Skin epidermis (tissue), 12 donors: ENCODE measurements at regions not wholly inside any gene's neighbourhood (a gene's known extent, or its start where the extent isn't known, plus 50 kb on each side); places are given as distances from the start of the nearest gene placed in this dataset.
A peak's percentile ranks its signal among the peaks of the same experiment; 100 is the strongest.

Experiments
- H3K27ac ChIP-seq, 21 experiments: fragments of 200-600 bp; sonication (generic) in 11 of 21; one replicate each; pipeline ENCODE4 v1.5.0; 2020; ENCODE audit warnings: mild to moderate bottlenecking in 3 of 21, inconsistent platforms in 2 of 21, moderate library complexity in 2 of 21
- H3K4me3 ChIP-seq, 7 experiments: fragments of 200-600 bp; sonication (generic) in 2 of 7; one replicate each; pipeline ENCODE4 v1.5.0; 2020; ENCODE audit warnings: inconsistent platforms in 2 of 7, mild to moderate bottlenecking in 2 of 7, moderate library complexity in 1 of 7

DNA sequence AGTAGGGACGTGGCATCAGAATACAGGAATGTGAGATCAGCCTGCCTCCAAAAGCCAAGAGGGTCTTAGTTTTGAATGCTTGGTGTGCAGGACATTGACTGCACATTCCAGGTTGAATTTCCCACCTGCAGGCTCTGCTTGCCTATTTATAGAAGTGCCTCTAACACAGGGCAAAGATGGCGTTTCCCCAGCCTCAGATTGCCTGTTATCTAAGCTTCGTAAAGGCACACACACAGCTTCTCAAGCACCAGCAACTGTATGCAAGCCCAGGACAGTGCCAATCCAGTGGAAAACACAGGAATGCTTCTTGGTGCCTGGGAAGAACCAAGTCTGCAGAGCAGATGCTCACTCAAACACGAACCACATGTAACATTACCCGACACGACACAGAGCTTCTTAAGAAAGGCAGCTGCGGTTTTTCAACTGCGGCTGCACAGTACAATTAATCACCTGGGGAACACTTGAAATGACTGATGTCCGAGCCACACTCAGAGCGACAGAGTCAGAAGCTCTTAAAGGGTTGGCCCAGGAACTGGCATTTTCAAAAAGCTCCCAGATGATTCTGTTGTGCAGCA is 90.0 kb upstream of the ANKRD34C start:
- H3K27ac ChIP-seq, result no peak overlapping the region

GRCh38 chr15:79190093-79190492 is 92.4 kb upstream of the ANKRD34C start:
- Histone ChIP-seq H3K4me3 (no peak overlapping the region), H3K27ac (no peak overlapping the region)

More for the DNA sequence above, 90.0 kb upstream of the ANKRD34C start:
- H3K4me3 ChIP-seq, result no peak overlapping the region

DNA sequence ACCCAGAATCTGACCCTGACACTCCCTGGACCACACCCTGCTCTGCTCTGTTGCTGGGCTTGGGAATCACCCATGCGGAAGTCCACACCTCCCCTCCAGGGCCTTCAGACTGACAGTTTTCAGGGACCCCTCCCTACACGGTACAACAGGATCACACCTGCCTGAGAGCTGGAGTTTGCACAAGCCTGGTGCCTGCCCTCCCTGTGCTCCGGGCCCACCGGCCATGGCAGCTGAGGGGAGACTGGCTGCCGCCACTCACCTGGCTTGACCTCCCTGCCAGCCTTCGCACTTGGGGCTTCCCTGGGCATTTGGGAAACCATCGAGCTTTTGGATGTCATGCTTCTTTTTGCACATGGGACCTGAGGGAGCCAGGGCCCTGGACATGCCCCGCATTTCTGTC is 95.9 kb upstream of the ANKRD34C start:
- Histone ChIP-seq H3K4me3 (no peak overlapping the region), H3K27ac (no peak overlapping the region)

- Histone ChIP-seq H3K27ac (no peak overlapping the region), H3K4me3 (no peak overlapping the region)
Measured at GRCh38 chr15:79185199-79185598, 94.6 kb upstream of the RASGRF1 start.

DNA sequence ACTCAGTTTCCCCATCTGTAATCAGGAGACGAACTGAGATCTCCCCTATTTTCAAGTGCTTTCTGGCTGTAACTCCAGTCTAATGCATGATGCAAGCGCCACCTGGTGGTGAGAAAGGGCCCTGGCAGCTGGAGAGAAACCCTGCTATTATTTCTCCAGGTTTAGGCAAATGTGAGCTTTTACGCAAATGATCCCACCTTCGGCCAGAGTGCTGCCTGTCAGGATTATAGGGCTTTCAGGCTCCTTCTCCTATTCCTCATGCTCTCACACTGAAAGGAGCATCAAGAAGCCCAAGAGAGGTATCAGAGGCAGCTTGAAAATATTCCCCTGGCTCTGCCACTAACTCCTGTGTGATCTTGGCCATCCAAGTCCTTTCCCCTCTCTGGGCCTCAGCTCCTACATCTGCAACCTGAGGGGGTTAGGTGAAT is 93.9 kb upstream of the RASGRF1 start:
- Histone ChIP-seq H3K27ac (no peak overlapping the region), H3K4me3 (no peak overlapping the region)

DNA sequence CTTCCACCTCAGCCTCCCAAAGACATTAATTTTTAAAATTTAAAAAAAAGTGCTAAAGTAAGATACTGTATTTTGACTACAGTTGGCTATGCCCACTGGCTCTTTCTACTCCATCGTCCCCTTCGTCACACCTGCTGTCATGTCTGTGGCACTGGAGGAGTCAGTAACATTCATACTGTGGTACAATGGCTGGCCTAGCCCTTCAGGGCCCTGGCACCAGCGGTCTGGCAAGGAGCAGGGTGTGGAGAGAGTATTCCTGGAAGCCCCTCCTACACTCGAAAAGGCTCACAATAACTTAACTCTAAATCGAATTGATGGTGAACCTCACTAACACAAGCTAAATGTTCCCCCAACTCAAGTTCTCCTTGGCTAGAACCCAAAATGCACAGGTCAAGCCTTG is 89.7 kb upstream of the RASGRF1 start:
- no peak overlapping the region for H3K27ac ChIP-seq
- H3K4me3 ChIP-seq, result no peak overlapping the region

GRCh38 chr15:79179597-79179996 is 89.0 kb upstream of the RASGRF1 start:
- no peak overlapping the region for H3K4me3 ChIP-seq
- no peak overlapping the region for H3K27ac ChIP-seq

GRCh38 chr15:79179108-79179561 is 88.6 kb upstream of the RASGRF1 start:
- H3K27ac ChIP-seq, result no peak overlapping the region
- H3K4me3 ChIP-seq, result no peak overlapping the region

DNA sequence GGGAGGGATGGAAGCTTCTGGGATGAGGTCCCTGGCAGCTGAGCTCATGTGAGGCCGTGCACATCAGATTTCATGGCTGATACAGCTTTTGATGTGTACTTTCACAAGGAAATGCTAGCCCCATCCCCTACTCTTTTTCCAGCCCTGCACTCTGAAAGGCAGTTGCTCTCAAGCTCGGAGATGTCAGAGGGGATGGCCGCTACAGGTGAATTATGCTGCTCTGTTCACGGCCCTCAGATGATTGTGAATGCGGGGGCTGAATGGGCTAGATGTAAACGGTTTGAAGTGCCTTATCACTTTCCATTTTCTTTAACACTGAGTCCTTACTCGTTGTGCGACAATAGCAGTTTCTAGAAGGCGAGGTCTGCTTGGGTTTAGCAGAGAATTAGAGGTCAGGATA is 88.0 kb upstream of the RASGRF1 start:
- Histone ChIP-seq H3K27ac (no peak overlapping the region), H3K4me3 (no peak overlapping the region)

DNA sequence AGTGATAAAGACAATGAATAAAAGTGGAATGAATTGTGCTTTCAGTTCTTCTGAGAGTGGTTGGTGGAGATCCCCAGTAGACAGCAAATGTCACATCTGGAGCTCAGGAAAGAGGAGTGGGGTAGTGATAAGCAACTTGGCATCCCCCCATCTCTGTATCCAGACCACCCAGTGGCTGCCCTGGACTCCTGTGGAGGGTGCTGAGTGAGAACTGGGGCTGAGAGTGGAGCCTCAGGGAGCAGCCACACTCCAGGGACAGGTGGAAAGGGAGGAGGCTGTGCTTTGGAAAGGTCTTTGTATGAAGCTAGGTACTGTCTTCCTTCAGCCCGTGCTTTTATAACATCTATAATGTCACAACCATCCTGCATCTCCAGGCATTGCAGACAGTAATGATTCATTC is 85.6 kb upstream of the RASGRF1 start:
- no peak overlapping the region for H3K27ac ChIP-seq
- H3K4me3 ChIP-seq, result no peak overlapping the region

DNA sequence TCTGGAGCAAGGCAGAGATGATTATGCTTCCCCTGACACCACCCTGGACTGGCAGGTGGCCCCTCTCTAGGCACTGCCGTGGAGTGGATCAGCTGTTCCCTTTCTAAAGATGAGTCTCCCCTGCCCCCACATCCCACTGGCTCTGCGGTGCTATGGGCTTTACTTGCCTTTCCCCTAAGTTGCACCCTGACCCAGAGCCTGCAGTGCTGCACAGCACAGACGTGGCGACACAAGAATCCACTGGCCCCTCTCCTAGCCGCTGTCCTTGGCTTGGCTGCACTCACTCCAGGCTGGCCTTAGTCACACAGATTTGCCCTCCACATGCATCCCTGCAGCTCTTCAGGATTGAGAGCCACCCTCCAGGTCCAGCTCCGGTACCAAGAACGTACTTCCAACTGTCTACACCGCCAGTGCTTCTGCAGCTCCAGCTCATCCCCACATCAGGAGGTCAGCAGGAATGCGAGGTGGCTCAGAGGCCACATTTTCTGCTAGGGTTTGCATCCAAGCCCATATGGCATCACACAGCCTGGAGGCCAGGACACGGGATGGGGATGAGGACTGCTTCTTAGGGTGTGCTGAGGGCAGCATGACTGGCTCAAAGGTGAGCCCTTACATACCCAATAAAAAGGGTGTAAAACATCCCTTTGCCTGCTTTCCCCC is 82.4 kb upstream of the RASGRF1 start:
- H3K27ac ChIP-seq, result no peak overlapping the region
- no peak overlapping the region for H3K4me3 ChIP-seq

- no peak overlapping the region for H3K4me3 ChIP-seq
- no peak overlapping the region for H3K27ac ChIP-seq
Measured at GRCh38 chr15:79172032-79172481, 81.5 kb upstream of the RASGRF1 start.

- no peak overlapping the region for H3K27ac ChIP-seq
Measured at GRCh38 chr15:79171320-79172031, 80.9 kb upstream of the RASGRF1 start.

GRCh38 chr15:79170256-79170664 is 79.7 kb upstream of the RASGRF1 start:
- Histone ChIP-seq H3K4me3 (no peak overlapping the region), H3K27ac (no peak overlapping the region)

More at GRCh38 chr15:79171320-79172031, 80.9 kb upstream of the RASGRF1 start:
- no peak overlapping the region for H3K4me3 ChIP-seq

DNA sequence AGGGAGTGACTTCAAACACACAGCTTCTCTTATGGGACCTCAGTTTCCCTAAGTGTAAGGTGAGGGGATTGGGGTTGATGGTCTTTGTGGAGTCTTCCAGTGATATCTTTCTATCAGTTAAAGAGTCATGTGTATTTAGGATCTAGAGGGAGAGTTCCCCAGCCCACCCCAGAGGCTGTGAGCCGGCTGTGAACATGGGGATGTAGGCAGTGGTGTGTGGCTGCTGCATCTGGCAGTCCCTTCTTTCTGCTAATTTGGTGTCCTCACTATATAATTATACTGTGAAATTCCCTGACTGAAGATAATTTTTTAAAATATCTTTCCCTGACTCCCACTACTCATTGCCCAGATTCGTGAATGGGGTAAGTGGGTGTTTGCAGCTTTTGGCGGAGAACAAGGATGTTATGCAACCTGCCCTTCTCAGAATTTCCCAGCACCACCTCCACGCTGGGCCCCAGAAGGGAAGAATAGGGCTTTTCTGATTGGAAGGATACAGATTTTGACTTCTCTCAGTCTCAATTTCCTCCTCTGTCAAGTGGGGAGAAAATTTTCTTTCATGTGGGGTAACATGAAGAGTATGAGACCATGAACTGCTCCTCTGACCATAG is 79.0 kb upstream of the RASGRF1 start:
- peak overlapping the region in 2 of 21 experiments; percentile 2 to 11 for H3K27ac ChIP-seq
- H3K4me3 ChIP-seq, result no peak overlapping the region

DNA sequence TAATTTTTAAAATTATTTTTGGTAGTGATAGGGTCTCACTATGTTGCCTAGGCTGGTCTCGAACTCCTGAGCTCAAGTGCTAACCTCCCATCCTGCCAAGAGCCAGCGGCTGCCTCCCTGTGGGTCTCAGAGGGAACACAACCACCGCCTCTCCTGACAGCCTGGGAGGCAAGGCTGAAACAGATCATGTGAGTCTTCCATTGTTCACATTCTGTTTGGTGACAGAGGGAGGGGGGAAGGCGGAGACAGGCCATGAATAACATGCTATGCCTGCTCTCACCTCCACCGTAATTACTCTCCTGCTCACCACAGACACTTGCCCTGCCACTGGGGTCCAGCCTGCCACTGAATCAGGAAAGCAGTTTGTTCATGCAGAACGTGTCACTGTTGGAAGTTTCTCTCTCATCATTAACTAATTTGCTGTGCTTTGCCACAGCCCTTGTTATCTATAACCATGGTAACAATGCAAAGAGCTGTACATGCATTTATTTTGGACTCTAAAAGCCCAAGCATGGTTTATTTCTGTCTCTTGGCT is 78.4 kb upstream of the RASGRF1 start:
- Histone ChIP-seq H3K27ac (no peak overlapping the region), H3K4me3 (no peak overlapping the region)

- Histone ChIP-seq H3K4me3 (no peak overlapping the region), H3K27ac (no peak overlapping the region)
Measured at GRCh38 chr15:79167776-79168175, 77.2 kb upstream of the RASGRF1 start.

- Histone ChIP-seq H3K27ac (no peak overlapping the region), H3K4me3 (no peak overlapping the region)
Measured at GRCh38 chr15:79166311-79166955, 75.9 kb upstream of the RASGRF1 start.

- no peak overlapping the region for H3K27ac ChIP-seq
- H3K4me3 ChIP-seq, result no peak overlapping the region
Measured at GRCh38 chr15:79164465-79164864, 73.9 kb upstream of the RASGRF1 start.

DNA sequence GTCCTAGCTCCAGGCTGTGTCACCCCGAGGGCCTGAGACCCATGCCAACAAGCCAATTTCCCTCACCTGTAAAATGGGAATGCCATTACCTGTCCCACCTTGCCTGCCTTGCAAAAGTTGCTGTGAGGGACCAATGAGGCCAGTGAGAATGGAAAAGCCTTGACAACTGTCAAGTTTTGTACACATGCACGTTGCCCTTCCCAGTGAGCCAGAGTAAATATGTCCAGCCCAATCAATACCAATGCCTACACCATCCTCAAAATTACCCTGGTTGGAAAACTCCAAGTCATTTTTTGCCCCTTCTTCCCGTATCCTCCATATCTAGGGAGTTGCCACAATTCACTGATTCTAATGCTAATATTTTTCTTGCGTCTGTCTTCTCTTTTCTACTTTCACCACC is 73.5 kb upstream of the RASGRF1 start:
- Histone ChIP-seq H3K4me3 (no peak overlapping the region), H3K27ac (no peak overlapping the region)
